ENCODE measurements at regions not wholly inside any gene's neighbourhood (a gene's known extent, or its start where the extent isn't known, plus 50 kb on each side); places are given as distances from the start of the nearest gene placed in this dataset.

- TF ChIP-seq CTCF (IDR thresholded peaks at IDR 0.05) = no peak
Observed at GRCh38 chr4:176902710-176903323, 110.1 kb upstream of the VEGFC start.

GRCh38 chr4:176906709-176907108 lies 114.0 kb upstream of the VEGFC start:
- TF ChIP-seq CTCF (IDR thresholded peaks at IDR 0.05) = no peak

GRCh38 chr4:176910646-176911045 lies 117.9 kb upstream of the VEGFC start:
- TF ChIP-seq CTCF (IDR thresholded peaks at IDR 0.05) = no peak

- no peak for TF ChIP-seq CTCF (IDR thresholded peaks at IDR 0.05)
Observed at GRCh38 chr4:176919631-176920030, 126.9 kb upstream of the VEGFC start.

- no peak for TF ChIP-seq CTCF (IDR thresholded peaks at IDR 0.05)
Observed at GRCh38 chr4:176920694-176921093, 128.0 kb upstream of the VEGFC start.

GRCh38 chr4:176921256-176921655 lies 128.5 kb upstream of the VEGFC start:
- TF ChIP-seq CTCF (IDR thresholded peaks at IDR 0.05) = no peak

- TF ChIP-seq CTCF (IDR thresholded peaks at IDR 0.05) = no peak
Observed at GRCh38 chr4:176924238-176924637, 131.5 kb upstream of the VEGFC start.

- TF ChIP-seq CTCF (IDR thresholded peaks at IDR 0.05) = no peak
Observed at GRCh38 chr4:176925962-176926361, 133.2 kb upstream of the VEGFC start.

Measured in LNCAP (cell line).